ENCODE measurements at regions not wholly inside any gene's neighbourhood (a gene's known extent, or its start where the extent isn't known, plus 50 kb on each side); places are given as distances from the start of the nearest gene placed in this dataset.

DNA sequence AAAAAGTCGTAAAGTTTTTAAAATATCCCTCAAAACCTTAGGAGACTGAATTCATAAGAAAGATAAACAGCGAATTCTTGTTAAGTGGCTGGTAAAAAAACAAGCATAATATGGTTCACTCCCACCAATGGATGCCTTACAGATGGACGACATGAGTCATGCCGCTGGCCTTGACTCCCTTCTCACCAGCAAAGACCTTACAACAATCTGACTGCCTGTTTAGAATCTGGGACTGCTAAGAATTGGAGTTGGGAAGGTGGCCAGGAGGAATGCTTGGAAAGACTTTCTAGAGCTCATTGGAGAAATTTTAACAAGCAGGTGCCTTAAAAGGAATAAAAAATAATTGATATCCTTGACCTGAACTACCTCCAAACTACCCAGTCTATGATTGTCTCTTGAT is 206.9 kb upstream of the FMN2 start:
- TF ChIP-seq CTCF (IDR thresholded peaks at IDR 0.05; ENCODE audit: control extremely low read depth in 1 of 3, insufficient read depth in 1 of 3, low read depth in 1 of 3, low read length in 3 of 3) = no peak
- no peak for TF ChIP-seq RAD21 (IDR thresholded peaks at IDR 0.05 in 1 of 2, conservative IDR thresholded peaks at IDR 0.05 in 1 of 2; ENCODE audit: low read depth in 2 of 2, low read length in 2 of 2)
- TF ChIP-seq POLR2AphosphoS5 (IDR thresholded peaks at IDR 0.05; ENCODE audit: low read depth, low read length) = no peak
- no peak for TF ChIP-seq RFX5 (IDR thresholded peaks at IDR 0.05; ENCODE audit: borderline replicate concordance, low read depth, low read length)
- TF ChIP-seq EP300 (IDR thresholded peaks at IDR 0.05; ENCODE audit: borderline replicate concordance in 1 of 2, low read depth in 2 of 2, low read length in 2 of 2) = no peak
- no peak for TF ChIP-seq PHF8 (conservative IDR thresholded peaks at IDR 0.05; ENCODE audit: low read depth, low read length)
- TF ChIP-seq CEBPB (IDR thresholded peaks at IDR 0.05; ENCODE audit: low read depth, low read length) = no peak
- TF ChIP-seq ZNF274 (IDR thresholded peaks at IDR 0.05; ENCODE audit: borderline replicate concordance, extremely low read depth, low read length) = no peak

Data from H1 (cell line).